ENCODE measurements at regions not wholly inside any gene's neighbourhood (a gene's known extent, or its start where the extent isn't known, plus 50 kb on each side); places are given as distances from the start of the nearest gene placed in this dataset.
"Not testable (repeated sequence)": the region's sequence is repeated elsewhere in the genome, so short reads cannot be mapped to it uniquely, and the experiment has no call there.

GRCh38 chr7:32728412-32729334 lies 162.9 kb downstream of the KBTBD2 start:
- H3F3A ChIP-seq (ENCODE audit: insufficient read depth, low read length); H3K4me1 ChIP-seq (ENCODE audit: insufficient read depth, low read length, severe bottlenecking); H3K9ac ChIP-seq (ENCODE audit: low read length); H3K36me3 ChIP-seq (ENCODE audit: insufficient read depth, low read length); H3K9me2 ChIP-seq (ENCODE audit: low read depth, low read length); H4K20me1 ChIP-seq (ENCODE audit: insufficient read depth, low read length); H3K79me2 ChIP-seq (ENCODE audit: insufficient read depth, low read length); H2AFZ ChIP-seq (ENCODE audit: low read length); H3K27me3 ChIP-seq (ENCODE audit: insufficient read depth, low read length); H3K27ac ChIP-seq (ENCODE audit: low read depth, low read length, poor library complexity, severe bottlenecking); H3K9me3 ChIP-seq (ENCODE audit: low read length): not testable (repeated sequence)
- Histone ChIP-seq H3K4me2 (ENCODE audit: low read length) (peak overlapping the region; percentile 34; the same call in 1 of the 2 replicates), H3K4me3 (ENCODE audit: low read depth, low read length, poor library complexity, severe bottlenecking) (peak overlapping the region; percentile 39)

GRCh38 chr7:32727483-32728411 lies 163.8 kb downstream of the KBTBD2 start:
- H2AFZ ChIP-seq (ENCODE audit: low read length): not testable (repeated sequence)

GRCh38 chr7:32722837-32723236 lies 168.7 kb downstream of the KBTBD2 start:
- H3K9me3 ChIP-seq (ENCODE audit: low read length); H3K4me3 ChIP-seq (ENCODE audit: low read depth, low read length, poor library complexity, severe bottlenecking); H3K36me3 ChIP-seq (ENCODE audit: insufficient read depth, low read length); H3K27ac ChIP-seq (ENCODE audit: low read depth, low read length, poor library complexity, severe bottlenecking); H3K79me2 ChIP-seq (ENCODE audit: insufficient read depth, low read length); H3K4me2 ChIP-seq (ENCODE audit: low read length); H3K4me1 ChIP-seq (ENCODE audit: insufficient read depth, low read length, severe bottlenecking); H2AFZ ChIP-seq (ENCODE audit: low read length); H3K9ac ChIP-seq (ENCODE audit: low read length); H3F3A ChIP-seq (ENCODE audit: insufficient read depth, low read length); H3K27me3 ChIP-seq (ENCODE audit: insufficient read depth, low read length); H3K9me2 ChIP-seq (ENCODE audit: low read depth, low read length); H4K20me1 ChIP-seq (ENCODE audit: insufficient read depth, low read length): not testable (repeated sequence)

More at GRCh38 chr7:32727483-32728411, 163.8 kb downstream of the KBTBD2 start:
- H3K36me3 ChIP-seq (ENCODE audit: insufficient read depth, low read length); H4K20me1 ChIP-seq (ENCODE audit: insufficient read depth, low read length); H3K9me2 ChIP-seq (ENCODE audit: low read depth, low read length); H3F3A ChIP-seq (ENCODE audit: insufficient read depth, low read length); H3K4me1 ChIP-seq (ENCODE audit: insufficient read depth, low read length, severe bottlenecking); H3K27me3 ChIP-seq (ENCODE audit: insufficient read depth, low read length); H3K9me3 ChIP-seq (ENCODE audit: low read length); H3K27ac ChIP-seq (ENCODE audit: low read depth, low read length, poor library complexity, severe bottlenecking); H3K4me2 ChIP-seq (ENCODE audit: low read length); H3K79me2 ChIP-seq (ENCODE audit: insufficient read depth, low read length); H3K9ac ChIP-seq (ENCODE audit: low read length): not testable (repeated sequence)
- H3K4me3 ChIP-seq (ENCODE audit: low read depth, low read length, poor library complexity, severe bottlenecking): peak overlapping the region; percentile 39

- no peak overlapping the region for H2AFZ ChIP-seq (ENCODE audit: low read length)
- H3K4me2 ChIP-seq (ENCODE audit: low read length): no peak overlapping the region
- H3K4me3 ChIP-seq (ENCODE audit: low read depth, low read length, poor library complexity, severe bottlenecking): no peak overlapping the region
- no peaks in the 10 kb centered on the region for H3K36me3 ChIP-seq (ENCODE audit: insufficient read depth, low read length)
- H4K20me1 ChIP-seq (ENCODE audit: insufficient read depth, low read length): no peaks in the 10 kb centered on the region
- TF ChIP-seq, protein P1, sequence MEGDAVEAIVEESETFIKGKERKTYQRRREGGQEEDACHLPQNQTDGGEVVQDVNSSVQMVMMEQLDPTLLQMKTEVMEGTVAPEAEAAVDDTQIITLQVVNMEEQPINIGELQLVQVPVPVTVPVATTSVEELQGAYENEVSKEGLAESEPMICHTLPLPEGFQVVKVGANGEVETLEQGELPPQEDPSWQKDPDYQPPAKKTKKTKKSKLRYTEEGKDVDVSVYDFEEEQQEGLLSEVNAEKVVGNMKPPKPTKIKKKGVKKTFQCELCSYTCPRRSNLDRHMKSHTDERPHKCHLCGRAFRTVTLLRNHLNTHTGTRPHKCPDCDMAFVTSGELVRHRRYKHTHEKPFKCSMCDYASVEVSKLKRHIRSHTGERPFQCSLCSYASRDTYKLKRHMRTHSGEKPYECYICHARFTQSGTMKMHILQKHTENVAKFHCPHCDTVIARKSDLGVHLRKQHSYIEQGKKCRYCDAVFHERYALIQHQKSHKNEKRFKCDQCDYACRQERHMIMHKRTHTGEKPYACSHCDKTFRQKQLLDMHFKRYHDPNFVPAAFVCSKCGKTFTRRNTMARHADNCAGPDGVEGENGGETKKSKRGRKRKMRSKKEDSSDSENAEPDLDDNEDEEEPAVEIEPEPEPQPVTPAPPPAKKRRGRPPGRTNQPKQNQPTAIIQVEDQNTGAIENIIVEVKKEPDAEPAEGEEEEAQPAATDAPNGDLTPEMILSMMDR (IDR thresholded peaks at IDR 0.05; ENCODE audit: low read length): no peak
- TF ChIP-seq EZH2 (IDR thresholded peaks at IDR 0.05; ENCODE audit: borderline replicate concordance, low read length): no peak
- no peaks in the 10 kb centered on the region for H3F3A ChIP-seq (ENCODE audit: insufficient read depth, low read length)
- H3K4me1 ChIP-seq (ENCODE audit: insufficient read depth, low read length, severe bottlenecking): peaks cover 5% of the 10 kb centered on the region
- peaks cover 3% of the 10 kb centered on the region; the same call in 1 of the 2 replicates for H3K9me3 ChIP-seq (ENCODE audit: low read length)
- no peaks in the 10 kb centered on the region for H3K9me2 ChIP-seq (ENCODE audit: low read depth, low read length)
- H3K27ac ChIP-seq (ENCODE audit: low read depth, low read length, poor library complexity, severe bottlenecking): no peak overlapping the region
- no peak overlapping the region for H3K9ac ChIP-seq (ENCODE audit: low read length)
- H3K27me3 ChIP-seq (ENCODE audit: insufficient read depth, low read length): no peaks in the 10 kb centered on the region
- no peaks in the 10 kb centered on the region for H3K79me2 ChIP-seq (ENCODE audit: insufficient read depth, low read length)
Observed at GRCh38 chr7:32694182-32694581, 197.4 kb downstream of the KBTBD2 start.
